ENCODE measurements at regions not wholly inside any gene's neighbourhood (a gene's known extent, or its start where the extent isn't known, plus 50 kb on each side); places are given as distances from the start of the nearest gene placed in this dataset.
"Not testable (repeated sequence)": the region's sequence is repeated elsewhere in the genome, so short reads cannot be mapped to it uniquely, and the experiment has no call there.

DNA sequence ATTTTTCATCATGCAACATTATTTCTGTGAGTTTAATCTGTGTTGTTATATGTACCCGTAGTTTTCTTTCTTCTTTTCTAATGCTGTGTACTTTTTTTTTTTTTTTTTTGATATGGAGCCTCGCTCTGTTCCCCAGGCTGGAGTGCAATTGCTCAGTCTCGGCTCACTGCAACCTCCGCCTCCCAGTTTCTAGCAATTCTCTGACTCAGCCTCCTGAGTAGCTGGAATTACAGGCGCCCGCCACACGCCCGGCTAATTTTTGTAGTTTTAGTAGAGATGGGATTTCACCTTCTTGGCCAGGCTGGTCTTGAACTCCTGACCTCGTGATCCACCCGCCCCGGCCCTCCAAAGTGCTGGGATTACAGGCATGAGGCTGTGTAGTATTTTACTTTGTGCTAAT is 155.4 kb downstream of the GALR1 start:
- intact Hi-C loops (cut with DNase I): no loop called here
- H3K27me3 ChIP-seq (ENCODE audit: low read depth): no peaks in the 10 kb centered on the region
- no peak overlapping the region for H3K27ac ChIP-seq
- H3K4me1 ChIP-seq: no peaks in the 10 kb centered on the region
- no peak for ATAC-seq
- no peak overlapping the region for H3K4me3 ChIP-seq
- TF ChIP-seq, protein P1, sequence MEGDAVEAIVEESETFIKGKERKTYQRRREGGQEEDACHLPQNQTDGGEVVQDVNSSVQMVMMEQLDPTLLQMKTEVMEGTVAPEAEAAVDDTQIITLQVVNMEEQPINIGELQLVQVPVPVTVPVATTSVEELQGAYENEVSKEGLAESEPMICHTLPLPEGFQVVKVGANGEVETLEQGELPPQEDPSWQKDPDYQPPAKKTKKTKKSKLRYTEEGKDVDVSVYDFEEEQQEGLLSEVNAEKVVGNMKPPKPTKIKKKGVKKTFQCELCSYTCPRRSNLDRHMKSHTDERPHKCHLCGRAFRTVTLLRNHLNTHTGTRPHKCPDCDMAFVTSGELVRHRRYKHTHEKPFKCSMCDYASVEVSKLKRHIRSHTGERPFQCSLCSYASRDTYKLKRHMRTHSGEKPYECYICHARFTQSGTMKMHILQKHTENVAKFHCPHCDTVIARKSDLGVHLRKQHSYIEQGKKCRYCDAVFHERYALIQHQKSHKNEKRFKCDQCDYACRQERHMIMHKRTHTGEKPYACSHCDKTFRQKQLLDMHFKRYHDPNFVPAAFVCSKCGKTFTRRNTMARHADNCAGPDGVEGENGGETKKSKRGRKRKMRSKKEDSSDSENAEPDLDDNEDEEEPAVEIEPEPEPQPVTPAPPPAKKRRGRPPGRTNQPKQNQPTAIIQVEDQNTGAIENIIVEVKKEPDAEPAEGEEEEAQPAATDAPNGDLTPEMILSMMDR (IDR thresholded peaks at IDR 0.05): no peak
- no peaks in the 10 kb centered on the region for H3K36me3 ChIP-seq
- DNase-seq: no peak
- H3K9me3 ChIP-seq: no peaks in the 10 kb centered on the region

DNA sequence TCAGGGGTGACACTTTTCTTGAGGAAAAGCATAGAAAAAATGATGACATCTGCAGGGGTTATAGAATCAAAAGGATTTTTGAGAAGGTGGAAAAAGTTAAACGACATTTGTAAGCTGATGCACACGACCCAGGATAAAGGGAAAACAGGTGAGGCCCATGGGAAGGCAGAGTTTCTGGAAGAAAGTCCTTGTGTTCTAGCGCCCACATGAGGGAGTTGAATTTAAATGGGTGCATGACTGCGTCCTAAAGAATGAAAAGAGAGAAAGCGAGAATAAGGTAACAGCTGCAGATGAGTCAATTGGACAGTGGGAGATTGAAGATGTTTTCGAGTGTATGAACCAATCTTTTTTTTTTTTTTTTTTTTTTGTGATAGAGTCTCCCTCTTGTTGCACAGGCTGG is 158.1 kb downstream of the GALR1 start:
- Histone ChIP-seq H3K4me1 (no peaks in the 10 kb centered on the region), H3K27ac (no peak overlapping the region), H3K36me3 (no peaks in the 10 kb centered on the region), H3K4me3 (no peak overlapping the region), H3K27me3 (ENCODE audit: low read depth) (no peaks in the 10 kb centered on the region), H3K9me3 (no peaks in the 10 kb centered on the region)
- TF ChIP-seq, protein P1 (IDR thresholded peaks at IDR 0.05): no peak
- intact Hi-C loops (cut with DNase I): no loop called here
- DNase-seq: no peak
- ATAC-seq: no peak

DNA sequence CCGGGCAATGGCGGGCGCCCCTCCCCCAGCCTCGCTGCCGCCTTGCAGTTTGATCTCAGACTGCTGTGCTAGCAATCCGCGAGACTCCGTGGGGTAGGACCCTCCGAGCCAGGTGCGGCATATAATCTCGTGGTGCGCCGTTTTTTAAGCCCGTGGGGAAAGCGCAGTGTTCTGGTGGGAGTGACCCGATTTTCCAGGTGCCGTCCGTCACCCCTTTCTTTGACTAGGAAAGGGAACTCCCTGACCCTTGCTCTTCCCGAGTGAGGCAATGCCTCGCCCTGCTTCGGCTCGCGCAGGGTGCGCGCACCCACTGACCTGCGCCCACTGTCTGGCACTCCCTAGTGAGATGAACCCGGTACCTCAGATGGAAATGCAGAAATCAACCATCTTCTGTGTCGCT is 171.9 kb downstream of the GALR1 start:
- ATAC-seq; H3K4me3 ChIP-seq; H3K4me1 ChIP-seq; H3K27me3 ChIP-seq (ENCODE audit: low read depth); H3K27ac ChIP-seq; H3K36me3 ChIP-seq; DNase-seq; intact Hi-C loops (cut with DNase I); H3K9me3 ChIP-seq: not testable (repeated sequence)

DNA sequence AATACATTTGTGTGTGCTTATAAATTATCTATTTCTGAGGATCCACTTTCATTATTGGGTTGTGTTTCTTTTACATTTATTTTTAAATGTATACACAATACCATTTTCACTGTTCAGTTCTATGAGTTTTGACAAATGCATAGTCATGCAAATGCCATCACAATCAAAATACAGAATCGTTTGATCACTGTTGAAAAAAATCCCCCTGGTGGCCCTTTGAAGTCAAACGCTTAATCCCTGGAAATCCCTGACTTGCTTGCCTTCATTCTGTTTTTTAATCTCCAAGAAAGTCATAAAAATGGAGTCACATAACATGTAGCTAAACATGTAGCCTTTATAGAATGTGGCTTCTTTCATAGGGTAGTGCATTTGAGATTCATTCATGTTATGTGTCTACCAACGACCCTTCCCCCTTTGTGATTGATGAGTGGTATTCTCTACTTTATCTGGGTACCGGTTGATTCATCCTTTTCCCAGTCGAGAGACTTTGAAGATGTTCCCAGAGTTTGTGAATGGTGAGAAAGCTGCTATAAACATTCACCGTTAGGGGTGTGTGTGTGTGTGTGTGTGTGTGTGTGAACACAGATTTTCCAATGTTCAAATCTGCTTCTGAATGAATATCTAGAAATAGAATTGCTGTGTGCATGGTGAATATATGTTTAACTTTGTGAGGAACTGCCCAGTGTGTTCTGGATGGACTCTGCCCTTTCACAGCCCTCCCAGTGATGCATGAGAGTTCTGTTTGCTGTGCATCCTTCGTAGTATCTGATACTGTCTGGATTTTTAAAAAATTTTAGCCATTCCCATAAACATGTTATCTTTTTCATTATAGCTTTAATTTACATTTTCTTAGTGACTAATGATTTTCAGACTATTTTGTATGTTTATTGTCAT is 173.6 kb downstream of the GALR1 start:
- no peak for ATAC-seq
- no peak overlapping the region for H3K27ac ChIP-seq
- no peak overlapping the region for H3K4me3 ChIP-seq
- no peaks in the 10 kb centered on the region for H3K27me3 ChIP-seq (ENCODE audit: low read depth)
- no peaks in the 10 kb centered on the region for H3K36me3 ChIP-seq
- DNase-seq: no peak
- H3K9me3 ChIP-seq: no peaks in the 10 kb centered on the region
- no peaks in the 10 kb centered on the region for H3K4me1 ChIP-seq
- intact Hi-C loops (cut with DNase I): no loop called here
- TF ChIP-seq, protein P1 (IDR thresholded peaks at IDR 0.05): no peak

DNA sequence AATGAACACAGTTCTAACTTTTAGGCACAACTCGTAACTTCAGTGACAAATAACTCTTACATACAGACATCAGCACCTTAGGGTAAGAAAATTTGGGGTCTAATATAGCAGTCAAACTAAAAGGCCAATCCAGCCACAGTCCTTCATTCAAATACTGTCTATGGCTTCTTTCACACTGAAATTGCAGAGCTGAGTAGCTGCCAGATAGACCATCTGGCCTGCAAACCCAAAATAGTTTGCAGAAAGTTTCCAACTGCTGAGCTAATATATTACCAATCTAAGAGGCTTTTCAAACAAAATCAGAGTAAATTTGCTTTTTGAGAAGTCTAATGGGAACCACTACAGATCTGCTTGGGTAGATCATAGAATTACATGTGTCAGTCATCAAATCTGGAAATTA is 183.4 kb downstream of the GALR1 start:
- Histone ChIP-seq H3K4me1 (no peaks in the 10 kb centered on the region), H3K9me3 (no peaks in the 10 kb centered on the region), H3K4me3 (no peak overlapping the region), H3K27ac (no peak overlapping the region), H3K27me3 (ENCODE audit: low read depth) (no peaks in the 10 kb centered on the region), H3K36me3 (no peaks in the 10 kb centered on the region)
- TF ChIP-seq, protein P1 (IDR thresholded peaks at IDR 0.05): no peak
- intact Hi-C loops (cut with DNase I): no loop called here
- no peak for DNase-seq
- no peak for ATAC-seq

DNA sequence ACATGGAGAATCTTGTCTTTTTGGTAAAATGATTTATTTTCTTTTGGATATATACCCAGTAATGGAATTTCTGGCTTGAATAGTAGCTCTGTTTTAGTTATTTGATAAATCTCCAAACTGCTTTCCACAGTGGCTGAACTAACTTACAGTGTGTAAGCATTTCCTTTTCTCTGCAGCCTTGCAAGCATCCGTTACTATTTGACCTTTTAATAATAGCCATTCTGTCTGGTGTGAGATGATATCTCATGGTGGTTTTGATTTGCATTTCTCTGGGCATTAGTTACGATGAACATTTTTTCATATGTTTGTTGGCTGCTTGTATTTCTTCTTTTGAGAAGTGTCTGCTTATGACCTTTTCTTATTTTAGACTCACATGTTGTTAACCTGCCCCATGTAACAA is 190.2 kb downstream of the GALR1 start:
- Histone ChIP-seq H3K4me3 (no peak overlapping the region), H3K36me3 (no peaks in the 10 kb centered on the region), H3K27me3 (ENCODE audit: low read depth) (no peaks in the 10 kb centered on the region), H3K9me3 (no peaks in the 10 kb centered on the region), H3K4me1 (no peaks in the 10 kb centered on the region), H3K27ac (no peak overlapping the region)
- intact Hi-C loops (cut with DNase I): no loop called here
- ATAC-seq: no peak
- no peak for DNase-seq
- TF ChIP-seq, protein P1 (IDR thresholded peaks at IDR 0.05): no peak

All from lower lobe of right lung (tissue), 2 donors.